Erythroblast (primary cell): ENCODE measurements at regions not wholly inside any gene's neighbourhood (a gene's known extent, or its start where the extent isn't known, plus 50 kb on each side); places are given as distances from the start of the nearest gene placed in this dataset.

ENCODE experiments used
- DNase-seq, 2 experiments: peaks; one replicate each; lab custom pipeline; 2025; lab: John Stamatoyannopoulos, UW
- GATA1 ChIP-seq: IDR thresholded peaks from 2 replicates; pipeline ENCODE4 v1.6.1; 2011; ENCODE audit warnings: low read depth, mild to moderate bottlenecking, control low read depth, low read length, moderate library complexity
- POLR2A ChIP-seq: IDR thresholded peaks from 2 replicates; pipeline ENCODE4 v1.6.1; 2011; ENCODE audit warnings: mild to moderate bottlenecking, low read length

GRCh38 chr1:20432341-20432740 is 53.7 kb downstream of the CAMK2N1 start:
- TF ChIP-seq GATA1 (no peak), POLR2A (no peak)
- DNase-seq: no peak

GRCh38 chr1:20431176-20431460 is 54.9 kb downstream of the CAMK2N1 start:
- no peak for DNase-seq
- TF ChIP-seq POLR2A (no peak), GATA1 (no peak)

DNA sequence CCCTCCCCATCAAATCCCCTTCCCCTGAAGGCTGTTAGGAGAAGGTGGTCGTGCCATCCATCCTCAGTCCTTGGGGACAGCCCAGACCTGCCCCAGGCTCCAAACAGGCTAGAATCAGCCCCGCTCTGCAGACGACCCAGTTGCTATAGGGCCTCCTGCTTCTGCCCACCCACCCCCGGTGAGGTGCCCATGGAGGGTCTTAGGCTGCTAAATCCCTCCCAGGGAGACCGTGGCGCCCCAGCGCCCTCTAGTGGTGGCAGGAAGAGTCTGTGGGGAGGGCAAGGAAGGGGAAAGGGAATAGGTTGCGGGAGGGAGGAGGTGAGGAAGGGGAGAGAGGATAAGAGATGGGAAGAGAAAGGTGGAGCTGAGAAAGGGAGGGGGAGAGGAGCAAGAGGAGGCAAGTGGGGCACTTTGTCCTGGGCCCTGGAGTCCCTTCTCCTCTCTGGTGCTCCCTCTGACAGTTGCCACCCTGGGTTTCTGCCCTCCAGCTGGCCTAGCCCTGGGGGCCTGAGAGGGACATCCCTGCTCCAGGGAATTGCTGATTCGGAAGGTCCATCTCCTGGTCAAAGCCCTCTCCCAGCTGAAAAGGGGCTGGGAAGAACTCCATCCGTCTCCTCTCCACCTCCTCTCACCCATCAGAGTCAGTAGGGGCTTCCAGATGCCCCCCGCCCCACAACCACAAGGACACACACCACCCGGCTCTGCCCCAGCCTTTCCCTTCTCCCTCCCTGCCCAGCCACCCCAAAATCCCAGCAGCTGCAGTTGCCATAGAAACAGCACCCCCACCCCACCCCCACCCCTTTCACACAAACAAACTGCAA is 55.4 kb downstream of the CAMK2N1 start:
- DNase-seq: peak; percentile 31 to 51
- no peak for TF ChIP-seq GATA1
- no peak for TF ChIP-seq POLR2A

DNA sequence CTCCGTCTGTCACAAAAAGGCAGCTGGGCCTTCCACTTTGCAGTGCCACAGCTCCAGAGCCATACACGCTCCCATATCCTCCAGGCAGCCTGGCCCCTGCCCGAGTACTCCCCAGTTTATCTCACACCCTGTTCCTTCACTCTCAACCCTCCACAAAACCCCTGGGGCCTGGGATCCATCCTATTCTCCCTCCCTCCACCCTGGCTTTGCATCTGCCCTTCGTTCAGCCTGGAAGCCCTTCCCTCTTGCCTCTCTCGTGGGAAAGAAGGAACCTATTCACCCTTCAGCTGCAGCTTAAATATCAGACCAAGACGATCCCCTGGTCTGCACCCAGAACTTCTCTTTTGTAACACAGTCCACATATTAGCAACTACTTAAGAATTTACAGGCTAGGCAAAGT is 56.7 kb downstream of the CAMK2N1 start:
- DNase-seq: no peak

DNA sequence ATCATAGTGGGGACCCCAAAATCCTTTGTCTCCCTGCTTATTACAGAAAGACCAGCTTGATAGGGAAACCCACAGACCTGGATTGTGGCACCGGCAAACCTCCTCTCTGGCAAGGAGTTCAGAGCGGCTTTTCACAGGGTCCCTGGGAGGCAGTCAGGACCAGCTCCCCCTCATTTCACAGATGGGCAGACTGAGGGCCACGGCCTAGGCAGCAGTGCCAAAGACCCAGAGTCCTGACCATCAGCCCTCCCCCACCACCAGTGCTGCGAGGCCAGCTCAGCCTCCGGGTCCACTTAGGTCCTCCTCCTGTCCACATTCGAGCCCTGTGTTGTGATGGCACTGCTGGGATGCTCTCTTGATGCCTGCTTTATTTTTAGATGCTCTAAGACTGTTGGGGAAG is 57.2 kb downstream of the CAMK2N1 start:
- DNase-seq: no peak
- no peak for TF ChIP-seq GATA1
- no peak for TF ChIP-seq POLR2A

More for the DNA sequence above, 56.7 kb downstream of the CAMK2N1 start:
- TF ChIP-seq GATA1 (no peak), POLR2A (no peak)

DNA sequence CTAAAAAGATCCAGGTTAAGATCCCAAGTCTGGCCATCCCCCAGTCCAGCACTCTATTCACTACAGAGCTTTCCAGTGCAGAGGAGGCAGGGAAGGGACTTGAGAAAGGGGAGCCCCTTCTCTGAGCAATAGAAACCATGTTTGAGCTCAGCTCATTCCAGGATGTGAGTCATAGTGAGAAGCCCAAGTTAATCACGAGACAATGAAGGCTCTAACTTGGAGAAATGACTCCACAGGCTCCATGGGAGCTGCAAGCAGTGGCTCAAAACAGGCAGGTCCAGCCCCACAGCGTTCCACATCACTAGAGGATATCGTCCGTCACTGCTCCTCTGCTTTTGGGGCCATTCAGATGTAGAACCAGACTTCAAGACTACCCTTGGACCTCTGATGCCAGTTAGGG is 59.1 kb downstream of the CAMK2N1 start:
- DNase-seq: no peak
- TF ChIP-seq POLR2A (no peak), GATA1 (no peak)

GRCh38 chr1:20426371-20426770 is 59.6 kb downstream of the CAMK2N1 start:
- no peak for DNase-seq
- TF ChIP-seq GATA1: no peak

- TF ChIP-seq POLR2A: no peak
- TF ChIP-seq GATA1: no peak
Measured at GRCh38 chr1:20425622-20426021, 60.4 kb downstream of the CAMK2N1 start.

DNA sequence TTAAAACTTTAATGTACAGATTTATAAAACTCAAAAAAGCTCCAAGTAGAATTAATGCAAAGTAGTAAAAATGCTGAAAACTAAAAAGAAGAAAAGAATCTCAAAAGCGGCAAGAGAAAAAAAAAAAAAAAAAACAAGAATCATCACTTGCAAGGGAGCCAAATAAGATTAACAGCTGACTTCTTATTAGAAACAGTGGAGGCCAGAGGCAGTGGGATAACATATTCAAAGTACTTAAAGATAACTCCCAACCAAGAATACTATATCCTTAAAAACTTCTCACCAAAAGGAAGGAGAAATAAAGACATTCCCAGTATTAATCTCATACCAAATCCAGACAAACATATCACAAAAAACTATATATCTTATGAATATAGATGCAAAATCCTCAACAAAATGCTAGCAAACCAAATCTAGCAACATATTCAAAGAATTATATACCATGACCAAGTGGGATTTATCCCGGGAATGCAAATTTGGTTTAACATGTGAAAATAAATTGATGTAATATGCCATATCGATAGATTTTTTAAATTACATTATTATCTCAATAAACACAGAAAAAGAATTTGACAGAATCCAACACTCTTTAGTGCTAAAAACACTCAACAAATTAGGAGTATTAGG is 62.7 kb downstream of the CAMK2N1 start:
- TF ChIP-seq GATA1 (no peak), POLR2A (no peak)
- DNase-seq: no peak

More at GRCh38 chr1:20425622-20426021, 60.4 kb downstream of the CAMK2N1 start:
- no peak for DNase-seq

- DNase-seq: no peak
- TF ChIP-seq POLR2A (no peak), GATA1 (no peak)
Measured at GRCh38 chr1:20421441-20421840, 64.6 kb downstream of the CAMK2N1 start.

GRCh38 chr1:20417581-20417980 is 68.4 kb downstream of the CAMK2N1 start:
- no peak for TF ChIP-seq GATA1
- no peak for TF ChIP-seq POLR2A
- no peak for DNase-seq

DNA sequence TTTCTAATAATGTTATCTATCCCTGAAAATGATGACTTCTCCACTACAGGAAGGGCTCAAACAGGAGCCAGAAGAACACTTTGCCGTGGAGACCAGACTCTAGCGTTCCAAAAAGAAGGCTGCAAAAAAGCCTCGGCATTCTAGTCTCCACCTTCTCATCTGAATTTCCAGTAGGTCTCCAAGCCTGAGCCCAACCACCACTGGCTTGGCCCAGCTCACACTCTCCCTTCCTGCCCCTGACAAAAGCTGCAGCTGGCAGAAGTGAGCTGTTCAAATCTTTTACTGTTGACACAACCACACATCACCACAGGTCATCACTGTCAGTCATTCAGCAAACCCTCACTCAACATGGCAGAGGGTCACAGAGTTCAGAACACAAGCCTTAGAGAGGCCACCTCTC is 69.3 kb downstream of the CAMK2N1 start:
- DNase-seq: no peak
- TF ChIP-seq GATA1 (no peak), POLR2A (no peak)

- DNase-seq: no peak
- TF ChIP-seq POLR2A (no peak), GATA1 (no peak)
Measured at GRCh38 chr1:20413776-20414140, 72.3 kb downstream of the CAMK2N1 start.

GRCh38 chr1:20413136-20413775 is 72.8 kb downstream of the CAMK2N1 start:
- TF ChIP-seq GATA1 (no peak), POLR2A (no peak)
- no peak for DNase-seq
